Activated gamma-delta T cell treated with anti-CD3 and anti-CD28 coated beads, Interleukin-2, amount 50 U/mL, for 16 hours (primary cell): ENCODE measurements at regions not wholly inside any gene's neighbourhood (a gene's known extent, or its start where the extent isn't known, plus 50 kb on each side); places are given as distances from the start of the nearest gene placed in this dataset.

Experiments
- DNase-seq: peaks from one replicate; pipeline ENCODE4 v3.0.0-alpha.2; 2020; ENCODE audit warnings: low read depth

DNA sequence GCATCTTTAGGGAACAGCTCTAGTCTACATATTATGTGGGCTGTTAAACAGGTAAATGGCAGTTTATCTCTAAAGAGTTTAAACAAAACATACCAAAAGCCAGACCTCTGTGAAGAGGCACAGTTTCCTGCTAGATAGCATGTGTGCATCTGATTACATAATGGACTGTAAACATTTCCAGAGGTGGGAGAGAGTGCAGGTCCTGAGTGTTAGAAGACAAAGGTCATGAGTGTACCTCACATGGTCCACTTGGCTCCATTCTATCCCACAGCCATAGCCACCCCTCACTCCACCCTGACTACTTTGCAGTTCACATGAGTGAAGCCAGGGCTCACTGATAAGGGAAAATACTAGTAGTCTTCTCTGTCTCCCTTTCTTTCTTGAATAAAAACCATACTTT is 233.4 kb downstream of the MTX2 start:
- no peak for DNase-seq

DNA sequence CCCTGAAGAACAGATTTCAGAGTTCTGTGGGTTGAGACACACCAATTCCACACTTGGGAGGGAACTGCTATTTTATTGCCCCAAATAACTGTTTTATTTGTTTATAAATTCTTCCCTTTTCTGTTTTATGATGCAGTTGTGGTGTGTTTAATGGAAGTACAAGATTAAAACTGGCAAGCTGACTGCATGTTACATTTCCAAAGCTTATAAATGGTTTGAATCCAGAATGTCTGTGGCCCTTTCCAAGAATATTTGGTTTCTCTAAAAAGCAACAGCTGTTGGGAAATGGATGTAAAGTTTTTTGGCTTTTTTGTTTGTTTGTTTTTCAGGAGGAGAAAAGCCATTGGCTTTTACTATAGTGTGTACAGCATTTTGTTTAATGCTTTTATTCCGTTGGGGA is 234.5 kb downstream of the MTX2 start:
- no peak for DNase-seq

DNA sequence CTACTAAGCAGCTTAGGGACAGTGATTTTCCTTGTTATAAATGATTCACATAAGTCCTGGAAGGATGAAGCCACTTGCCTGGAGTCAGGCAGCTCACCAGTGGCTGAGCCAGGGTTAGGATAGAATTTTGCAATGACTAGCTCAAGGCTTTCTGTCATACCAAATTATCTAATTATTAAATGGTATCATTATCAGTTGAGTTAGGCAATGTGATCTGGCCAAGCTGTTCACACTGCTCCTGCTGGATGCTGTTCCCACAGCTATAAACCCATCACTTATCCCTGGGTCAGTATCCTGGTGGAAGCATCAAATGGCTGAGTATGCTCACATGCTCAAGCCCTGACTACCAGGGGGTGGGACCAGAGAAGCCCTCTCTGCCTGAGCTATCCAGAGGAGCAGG is 235.2 kb downstream of the MTX2 start:
- DNase-seq, result no peak

DNA sequence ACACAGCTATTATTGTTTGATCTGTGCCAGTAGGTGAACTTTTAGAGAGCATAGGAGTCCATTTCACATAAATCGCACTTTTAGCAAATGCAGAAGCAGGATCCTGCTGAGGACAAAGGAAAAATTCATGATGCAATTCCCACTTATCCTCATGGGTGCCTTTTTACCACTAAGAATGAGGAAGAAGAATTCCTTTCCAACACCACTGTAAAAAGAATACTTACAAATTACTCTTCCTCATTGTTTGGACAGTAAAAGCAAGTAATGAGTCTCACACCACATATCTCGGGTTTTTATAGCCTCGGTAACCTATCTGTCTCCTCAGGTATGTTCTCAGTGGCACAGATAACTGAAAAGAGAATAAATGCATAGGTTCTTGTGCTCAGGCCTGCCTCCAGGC is 238.5 kb downstream of the MTX2 start:
- DNase-seq, result no peak

DNA sequence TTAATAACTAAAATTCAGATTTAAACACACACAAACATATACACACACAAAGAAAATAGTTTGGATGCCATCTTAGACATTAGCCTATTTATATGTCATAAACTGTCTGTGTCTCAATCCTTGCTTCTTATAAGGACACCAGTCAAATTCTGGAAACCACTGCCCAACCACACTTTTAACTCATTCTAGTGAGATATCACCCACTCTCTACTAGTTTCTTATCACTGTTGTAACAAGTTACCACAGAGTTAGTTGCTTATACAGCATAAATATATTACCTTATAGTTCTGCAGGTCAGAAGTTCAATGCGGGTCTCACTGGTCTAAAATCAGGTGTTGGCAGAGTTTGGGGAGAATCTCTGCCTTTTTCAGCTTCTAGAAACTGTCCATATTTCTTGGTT is 239.1 kb downstream of the MTX2 start:
- DNase-seq, result no peak

DNA sequence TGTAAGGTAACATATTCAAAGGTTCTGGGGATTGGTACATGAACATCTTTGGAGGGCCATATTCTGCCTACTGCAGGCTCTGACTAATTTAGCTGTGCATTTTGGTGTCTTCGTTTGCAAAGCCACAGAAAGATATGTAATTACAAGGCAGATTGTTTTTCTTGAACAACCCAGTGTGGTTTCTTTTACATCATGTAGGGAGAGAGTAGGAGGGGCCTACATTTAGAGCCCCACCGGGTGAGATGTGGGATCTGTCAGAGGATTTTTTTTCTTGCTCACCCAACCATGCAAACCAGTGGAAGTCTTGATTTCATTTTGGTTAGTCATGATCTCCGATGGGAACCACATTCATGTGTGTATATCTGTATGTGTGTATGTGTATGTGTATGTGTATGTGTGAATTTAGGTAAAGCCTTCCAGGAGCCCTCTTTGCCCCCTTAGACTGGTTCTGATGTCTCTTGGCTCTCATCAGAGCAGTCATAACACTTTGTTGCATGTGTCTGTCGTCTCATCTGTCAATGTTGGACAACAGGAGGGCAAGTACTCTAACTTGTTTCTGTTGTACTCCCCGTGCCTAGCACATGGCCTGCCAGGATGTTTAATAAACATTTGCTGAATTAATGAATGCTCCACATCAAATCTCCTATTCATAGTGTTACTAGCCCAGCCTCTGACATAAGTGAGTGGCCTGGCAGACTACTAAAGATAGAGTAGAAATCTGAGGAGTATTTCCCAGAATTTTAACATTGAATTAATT is 239.9 kb downstream of the MTX2 start:
- no peak for DNase-seq

DNA sequence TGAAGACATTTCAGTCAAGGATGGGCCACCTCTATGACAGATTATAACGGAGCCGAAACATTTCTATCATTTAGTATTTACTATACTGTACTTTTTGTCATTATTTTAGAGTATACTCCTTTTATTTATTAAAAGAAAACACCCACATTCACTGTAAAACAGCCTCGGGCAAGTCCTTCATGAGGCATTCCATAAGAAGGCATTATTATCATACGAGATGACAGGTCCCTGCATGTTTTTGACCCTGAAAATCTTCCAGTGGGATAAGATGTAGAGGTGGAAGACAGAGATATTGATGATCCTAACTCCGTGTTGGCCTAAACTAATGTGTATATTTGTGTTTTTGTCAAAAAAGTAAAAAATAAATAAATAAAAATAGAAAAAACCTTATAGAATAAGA is 245.0 kb downstream of the MTX2 start:
- no peak for DNase-seq

DNA sequence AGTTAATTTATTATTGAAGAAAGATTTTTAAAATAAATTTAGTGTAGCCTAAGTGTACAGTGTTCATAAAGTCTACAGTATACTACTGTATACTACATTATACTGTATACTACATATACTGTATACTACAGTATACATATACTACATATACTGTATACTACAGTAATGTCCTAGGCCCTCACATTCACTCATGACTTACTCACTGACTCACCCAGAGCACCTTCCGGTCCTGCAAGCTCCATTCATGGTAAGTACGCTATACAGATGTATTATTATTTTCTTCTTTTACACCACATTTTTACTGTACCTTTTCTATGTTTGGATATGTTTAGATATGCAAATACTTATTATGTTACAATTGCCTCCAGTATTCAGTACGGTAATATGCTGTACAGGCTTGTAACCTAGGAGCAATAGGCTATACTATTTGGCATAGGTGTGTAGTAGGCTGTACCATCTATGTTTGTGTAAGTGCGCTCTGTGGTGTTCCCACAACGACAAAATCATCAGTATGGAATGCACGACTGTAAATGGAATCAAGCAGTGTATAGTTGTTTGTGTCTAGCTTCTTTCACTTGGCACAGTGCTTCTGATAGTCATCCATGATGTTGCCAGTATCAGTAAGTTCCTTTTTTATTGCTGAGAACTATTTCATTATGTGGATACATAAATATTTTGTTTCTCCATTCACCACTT is 245.7 kb downstream of the MTX2 start:
- DNase-seq, result no peak

DNA sequence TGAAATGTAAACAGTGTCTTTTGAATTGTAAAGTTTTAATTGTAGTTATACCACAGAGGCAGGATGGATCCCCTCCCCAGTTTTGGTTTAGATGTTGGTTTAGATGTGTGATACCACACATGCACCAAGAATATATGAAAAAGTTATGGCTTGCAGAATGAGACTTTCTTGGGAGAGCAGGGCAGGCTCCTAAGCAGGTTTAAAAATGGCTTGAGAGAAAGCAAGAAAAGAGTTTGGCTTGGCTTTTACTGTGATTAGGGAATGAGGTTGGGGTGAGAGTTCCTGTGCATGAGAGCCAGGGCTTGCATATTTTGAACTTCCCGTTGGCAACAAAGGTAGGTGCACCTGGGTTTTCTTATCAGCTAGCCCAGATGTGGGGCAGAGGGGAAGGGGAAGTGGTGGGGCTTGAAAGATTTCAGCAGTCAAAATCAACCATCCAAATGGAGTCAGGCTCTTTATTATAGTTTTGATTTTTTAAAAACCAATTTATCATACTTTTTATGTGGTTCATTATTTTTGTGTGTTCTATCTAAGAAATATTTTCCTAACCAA is 246.9 kb downstream of the MTX2 start:
- no peak for DNase-seq

DNA sequence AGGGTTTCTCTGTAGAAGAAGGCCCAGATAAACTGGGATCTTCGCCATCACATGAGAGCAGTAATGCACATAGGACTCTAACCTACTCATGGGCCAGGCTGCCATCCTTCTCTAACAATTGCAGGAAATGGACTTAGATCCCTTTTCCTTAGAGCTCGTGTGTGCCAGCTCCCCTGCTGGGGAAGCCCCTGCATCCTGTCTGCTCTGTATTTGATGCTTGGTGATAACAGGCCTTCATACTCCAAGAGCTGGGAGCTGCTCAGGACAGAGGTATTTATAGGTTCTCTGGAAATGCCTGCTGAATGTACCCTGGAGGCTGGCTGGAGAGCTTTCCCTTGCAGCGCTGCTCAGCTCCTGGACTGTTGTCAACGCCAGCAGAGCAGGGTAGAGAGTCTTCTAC is 249.6 kb downstream of the MTX2 start:
- no peak for DNase-seq

DNA sequence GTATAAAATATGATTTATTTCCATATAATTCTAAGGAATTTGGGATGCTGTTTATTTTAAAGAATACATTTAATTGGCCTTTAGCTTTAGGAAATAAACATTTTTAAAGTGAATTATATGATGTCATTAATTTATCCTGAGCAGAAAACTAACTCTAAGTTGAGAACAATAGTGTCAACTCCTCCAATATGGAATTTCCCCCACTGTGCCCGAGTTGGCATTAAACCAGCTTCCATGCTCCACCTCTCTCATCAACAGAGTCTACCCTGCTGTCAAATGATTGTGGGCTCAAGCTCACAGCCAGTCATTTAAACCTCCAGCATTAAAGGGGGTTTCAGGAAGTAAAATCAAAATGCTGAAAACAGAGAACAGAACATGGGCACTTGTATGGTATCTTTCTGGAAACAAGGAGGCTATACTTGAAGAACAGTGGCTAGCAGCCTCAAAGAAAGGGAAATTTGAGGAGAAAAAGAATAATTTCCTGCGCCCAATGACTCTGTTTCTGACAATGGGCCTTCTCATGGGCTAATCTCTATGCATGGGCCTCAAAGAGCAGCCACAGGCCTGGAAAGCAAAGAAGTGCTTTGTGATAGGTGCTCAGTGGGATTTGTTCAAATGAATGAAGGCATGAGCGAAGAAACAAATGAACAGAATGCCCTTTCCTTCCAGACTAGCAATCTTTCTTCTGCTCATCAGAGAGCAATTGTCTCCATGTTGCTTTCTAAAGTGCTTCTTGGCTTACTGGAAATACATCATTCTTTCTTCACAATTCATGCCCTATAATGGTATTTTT is 252.8 kb downstream of the MTX2 start:
- no peak for DNase-seq

DNA sequence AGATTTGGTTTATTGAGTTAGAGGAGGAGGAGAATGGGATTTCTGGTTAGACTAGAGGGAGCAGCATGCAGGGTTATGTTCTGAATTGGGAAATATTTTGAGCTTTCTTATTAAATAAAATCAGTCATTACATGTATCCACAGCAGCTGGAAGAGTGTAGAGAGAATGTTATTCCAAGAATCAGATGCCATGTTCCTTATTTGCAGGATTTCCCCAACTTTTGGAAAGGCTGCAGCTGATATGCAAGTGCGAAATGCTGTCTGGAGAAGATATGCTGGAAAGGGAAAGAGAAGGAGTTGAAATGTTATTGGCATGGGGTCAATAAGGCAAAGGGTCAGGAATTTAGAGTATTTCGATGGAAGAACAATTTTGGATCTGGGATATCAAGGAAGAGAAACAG is 255.8 kb downstream of the MTX2 start:
- DNase-seq, result no peak

DNA sequence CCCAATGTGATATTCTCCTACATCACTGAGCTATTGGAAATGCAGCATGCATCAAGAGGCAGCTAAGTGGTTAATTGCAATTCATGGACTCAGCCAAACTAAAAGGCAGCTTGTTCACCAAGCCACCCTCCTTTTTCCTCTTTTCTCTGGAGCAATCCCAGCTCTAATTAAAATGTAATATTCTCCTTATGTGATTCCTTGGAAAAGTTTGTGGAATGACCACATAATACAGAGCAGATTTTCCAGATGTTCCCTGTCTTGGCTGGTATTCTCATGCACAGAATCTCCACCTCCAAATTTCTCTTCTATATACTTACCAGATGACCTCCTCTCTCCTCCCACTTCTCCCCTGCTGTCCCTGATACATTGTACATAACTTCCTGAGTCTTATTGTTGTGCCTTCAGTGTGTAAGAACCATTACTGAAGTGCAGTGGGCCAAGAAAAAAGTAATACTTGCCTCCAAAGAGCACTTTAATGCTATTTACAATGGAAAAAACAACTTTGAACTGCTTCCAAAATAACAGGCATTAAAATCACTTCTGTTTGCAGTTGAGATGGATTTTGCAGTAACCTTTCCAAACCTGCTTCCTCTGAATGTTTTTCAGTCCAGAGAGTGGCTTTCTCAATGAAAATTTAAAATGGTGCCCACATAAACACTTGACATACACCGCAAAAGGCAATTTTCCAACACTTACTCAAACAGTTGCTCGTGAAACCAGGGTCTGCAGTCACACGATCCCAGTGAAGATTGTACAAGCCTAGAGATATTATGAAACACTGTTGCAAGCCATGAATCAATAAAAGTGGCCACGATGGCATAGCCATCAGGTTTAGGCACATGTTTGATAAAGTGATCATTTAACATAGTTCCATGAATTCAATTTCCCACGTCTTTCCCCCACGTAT is 258.0 kb downstream of the MTX2 start:
- no peak for DNase-seq

DNA sequence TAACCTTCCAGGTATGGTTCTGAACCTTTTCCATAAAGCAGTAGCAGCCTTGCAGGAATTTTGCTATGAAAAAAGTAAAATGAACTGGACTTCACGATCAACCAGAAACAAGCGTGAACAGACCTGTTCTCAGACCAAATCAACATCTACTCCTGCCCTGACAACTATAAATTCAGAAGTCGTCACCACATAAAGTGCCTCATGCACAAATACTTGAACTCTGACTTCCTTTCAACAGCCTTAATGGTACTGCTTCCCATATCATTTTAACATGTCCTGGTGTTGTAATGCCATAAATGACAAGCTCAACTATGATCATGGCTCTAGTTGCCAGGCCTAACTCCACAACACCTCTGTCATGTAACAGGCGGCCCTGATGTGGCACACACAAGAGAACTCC is 262.4 kb downstream of the MTX2 start:
- DNase-seq, result no peak

DNA sequence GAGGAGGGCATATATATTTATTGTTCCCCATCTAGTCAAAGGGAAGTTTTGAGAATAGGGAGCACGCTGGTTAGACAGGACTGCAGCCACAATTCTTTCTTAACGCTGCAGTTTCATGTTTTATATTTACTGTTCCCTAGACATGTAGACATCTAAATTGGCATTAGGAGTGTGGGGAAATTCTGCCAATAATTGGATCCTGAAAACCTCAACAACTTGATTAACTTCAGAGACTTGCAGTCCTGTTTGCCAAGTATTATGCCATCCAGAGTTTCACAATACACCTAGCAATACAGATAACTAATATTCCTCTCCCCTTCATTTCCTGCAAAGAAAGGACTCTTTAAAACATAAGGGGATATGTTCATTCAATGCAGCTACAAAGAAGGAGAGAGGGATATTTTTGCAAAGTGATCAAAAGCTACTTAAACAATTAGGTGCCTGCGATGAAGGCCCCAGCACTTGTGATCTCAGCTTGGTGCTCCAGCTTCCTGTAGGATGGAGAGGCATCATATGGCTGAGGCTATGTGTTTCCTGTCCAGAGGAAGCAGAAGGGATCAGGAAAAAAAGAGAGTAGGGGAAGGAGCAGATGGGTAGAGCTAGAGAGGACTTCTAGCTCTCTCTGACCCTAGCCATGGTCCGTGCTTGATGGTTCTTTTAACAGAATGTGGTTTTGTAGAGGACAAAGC is 264.4 kb downstream of the MTX2 start:
- DNase-seq, result no peak

DNA sequence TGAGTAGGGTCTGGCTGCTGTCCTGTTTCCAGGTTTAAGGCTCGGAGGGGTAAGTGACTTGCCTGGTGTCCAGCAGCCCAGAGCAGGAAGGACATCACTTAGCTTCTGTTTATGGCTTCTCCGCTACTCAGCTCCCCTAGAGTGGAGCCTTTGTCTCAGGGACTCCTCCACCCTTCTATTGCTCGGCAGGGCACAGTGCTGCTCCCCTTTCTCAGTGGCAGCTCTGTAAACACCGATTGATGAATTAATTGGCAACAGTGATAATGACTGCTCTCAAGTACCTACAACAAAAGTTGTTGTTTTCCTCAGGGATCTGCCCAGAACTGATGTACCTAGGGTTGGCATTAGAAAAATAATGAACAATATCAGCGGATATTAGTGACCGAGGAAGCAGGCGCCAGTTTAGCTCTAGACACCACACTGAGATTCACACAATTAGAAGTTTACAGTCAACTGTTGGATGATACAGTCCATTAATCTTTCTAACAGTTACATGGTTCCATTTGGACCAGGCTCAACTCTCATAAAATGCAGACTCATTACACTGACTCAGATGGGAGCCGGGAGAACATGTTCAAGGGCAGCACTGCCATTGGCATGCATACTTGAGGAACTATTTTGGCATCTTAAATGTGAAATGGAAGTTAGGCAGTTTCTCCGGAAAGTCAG is 265.7 kb downstream of the MTX2 start:
- no peak for DNase-seq

DNA sequence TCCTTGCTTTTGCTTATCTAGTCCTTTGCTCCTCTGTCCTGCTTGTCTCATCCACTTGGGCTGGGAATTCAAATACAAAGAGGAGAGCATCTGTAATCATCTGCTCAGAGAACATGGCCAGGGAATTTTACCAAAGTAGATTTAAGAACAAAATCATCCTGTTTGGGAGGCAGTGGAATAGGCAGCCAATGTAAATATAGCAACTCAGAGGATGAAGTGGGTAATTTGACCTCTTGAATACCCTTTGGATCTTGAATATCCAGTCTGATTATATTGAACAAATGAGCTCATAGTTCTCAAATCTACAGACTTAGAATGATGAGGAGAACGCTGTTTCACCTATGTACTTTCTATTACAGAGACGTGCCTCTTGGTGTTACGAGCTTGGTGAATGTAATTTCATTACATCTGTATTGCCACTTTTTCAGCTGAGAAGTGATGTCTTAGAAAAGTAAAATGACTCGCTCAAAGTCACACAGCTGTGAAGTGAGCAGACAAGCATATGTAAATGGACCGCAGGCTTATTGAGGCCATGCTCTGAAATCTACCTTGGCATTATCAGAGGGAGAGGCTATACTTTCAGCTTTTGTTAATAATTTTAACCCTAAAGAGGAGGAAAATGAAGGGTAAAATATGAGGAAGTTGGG is 266.3 kb downstream of the MTX2 start:
- DNase-seq, result no peak

DNA sequence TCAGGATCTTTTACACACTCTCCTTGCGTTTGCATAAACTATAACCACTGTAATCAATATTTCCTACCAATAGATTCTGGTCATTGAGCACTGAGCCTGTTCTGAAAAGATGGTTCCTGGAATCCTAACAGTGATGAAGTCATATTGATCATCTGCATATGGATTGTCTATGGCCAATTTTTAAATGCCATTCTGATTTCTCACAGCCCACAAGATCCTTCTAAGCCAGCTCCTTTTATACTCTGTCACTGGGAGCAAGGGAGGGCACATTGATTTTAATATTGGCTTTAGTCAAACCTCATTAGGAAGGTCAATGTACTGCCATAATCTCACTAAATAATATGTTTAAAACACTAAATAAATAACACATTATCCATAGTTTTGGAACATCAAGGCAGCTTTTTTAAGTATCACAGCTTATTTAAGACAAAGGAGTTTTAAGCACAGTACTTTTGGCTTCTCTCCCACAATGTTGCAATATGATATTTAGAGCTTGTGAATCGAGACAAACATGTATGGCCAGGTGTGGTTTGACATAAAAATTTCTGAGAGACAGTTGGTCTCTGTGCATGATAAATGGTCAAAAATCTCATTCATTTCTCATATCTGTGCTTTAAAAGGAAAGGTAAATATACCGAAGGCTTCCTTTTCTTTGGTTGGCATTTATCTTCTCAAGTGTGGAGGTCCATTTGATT is 267.3 kb downstream of the MTX2 start:
- no peak for DNase-seq

DNA sequence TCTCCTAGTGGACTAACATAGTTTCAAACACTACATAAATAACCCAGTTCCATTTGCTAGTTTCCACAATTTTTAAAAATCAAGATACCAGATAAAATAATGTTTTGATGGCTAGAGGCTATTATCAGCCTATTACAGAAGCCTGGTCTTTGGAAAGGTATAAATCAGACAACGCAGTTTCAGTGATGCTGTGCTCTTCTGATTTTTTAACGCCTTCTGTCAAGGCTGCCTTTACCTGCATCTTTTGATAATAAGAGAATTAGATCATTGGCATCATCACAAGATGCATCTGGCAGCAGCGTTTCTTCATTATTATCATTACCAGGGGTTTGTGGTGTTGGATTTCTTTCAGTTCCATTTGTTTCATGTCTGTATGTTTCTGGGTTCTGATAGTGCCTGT is 268.7 kb downstream of the MTX2 start:
- no peak for DNase-seq
